ENCODE measurements at regions not wholly inside any gene's neighbourhood (a gene's known extent, or its start where the extent isn't known, plus 50 kb on each side); places are given as distances from the start of the nearest gene placed in this dataset.

- Histone ChIP-seq H3K27me3 (ENCODE audit: control insufficient read depth, insufficient read depth, low read length) (no peaks in the 10 kb centered on the region), H3K4me3 (ENCODE audit: low read depth, low read length) (no peak overlapping the region), H3K36me3 (ENCODE audit: control insufficient read depth, insufficient read depth, low read length) (no peaks in the 10 kb centered on the region)
- DNase-seq (ENCODE audit: low read depth) (peak; percentile 11), FAIRE-seq (peak; percentile 88)
- TF ChIP-seq, protein P1, sequence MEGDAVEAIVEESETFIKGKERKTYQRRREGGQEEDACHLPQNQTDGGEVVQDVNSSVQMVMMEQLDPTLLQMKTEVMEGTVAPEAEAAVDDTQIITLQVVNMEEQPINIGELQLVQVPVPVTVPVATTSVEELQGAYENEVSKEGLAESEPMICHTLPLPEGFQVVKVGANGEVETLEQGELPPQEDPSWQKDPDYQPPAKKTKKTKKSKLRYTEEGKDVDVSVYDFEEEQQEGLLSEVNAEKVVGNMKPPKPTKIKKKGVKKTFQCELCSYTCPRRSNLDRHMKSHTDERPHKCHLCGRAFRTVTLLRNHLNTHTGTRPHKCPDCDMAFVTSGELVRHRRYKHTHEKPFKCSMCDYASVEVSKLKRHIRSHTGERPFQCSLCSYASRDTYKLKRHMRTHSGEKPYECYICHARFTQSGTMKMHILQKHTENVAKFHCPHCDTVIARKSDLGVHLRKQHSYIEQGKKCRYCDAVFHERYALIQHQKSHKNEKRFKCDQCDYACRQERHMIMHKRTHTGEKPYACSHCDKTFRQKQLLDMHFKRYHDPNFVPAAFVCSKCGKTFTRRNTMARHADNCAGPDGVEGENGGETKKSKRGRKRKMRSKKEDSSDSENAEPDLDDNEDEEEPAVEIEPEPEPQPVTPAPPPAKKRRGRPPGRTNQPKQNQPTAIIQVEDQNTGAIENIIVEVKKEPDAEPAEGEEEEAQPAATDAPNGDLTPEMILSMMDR (IDR thresholded peaks at IDR 0.05; ENCODE audit: insufficient read depth, low read length, severe bottlenecking), result no peak
Observed at GRCh38 chr20:25135031-25135430, 53.1 kb upstream of the VSX1 start.

- no peak for FAIRE-seq
- no peaks in the 10 kb centered on the region for H3K36me3 ChIP-seq (ENCODE audit: control insufficient read depth, insufficient read depth, low read length)
Observed at GRCh38 chr20:25136056-25136455, 54.1 kb upstream of the VSX1 start.

DNA sequence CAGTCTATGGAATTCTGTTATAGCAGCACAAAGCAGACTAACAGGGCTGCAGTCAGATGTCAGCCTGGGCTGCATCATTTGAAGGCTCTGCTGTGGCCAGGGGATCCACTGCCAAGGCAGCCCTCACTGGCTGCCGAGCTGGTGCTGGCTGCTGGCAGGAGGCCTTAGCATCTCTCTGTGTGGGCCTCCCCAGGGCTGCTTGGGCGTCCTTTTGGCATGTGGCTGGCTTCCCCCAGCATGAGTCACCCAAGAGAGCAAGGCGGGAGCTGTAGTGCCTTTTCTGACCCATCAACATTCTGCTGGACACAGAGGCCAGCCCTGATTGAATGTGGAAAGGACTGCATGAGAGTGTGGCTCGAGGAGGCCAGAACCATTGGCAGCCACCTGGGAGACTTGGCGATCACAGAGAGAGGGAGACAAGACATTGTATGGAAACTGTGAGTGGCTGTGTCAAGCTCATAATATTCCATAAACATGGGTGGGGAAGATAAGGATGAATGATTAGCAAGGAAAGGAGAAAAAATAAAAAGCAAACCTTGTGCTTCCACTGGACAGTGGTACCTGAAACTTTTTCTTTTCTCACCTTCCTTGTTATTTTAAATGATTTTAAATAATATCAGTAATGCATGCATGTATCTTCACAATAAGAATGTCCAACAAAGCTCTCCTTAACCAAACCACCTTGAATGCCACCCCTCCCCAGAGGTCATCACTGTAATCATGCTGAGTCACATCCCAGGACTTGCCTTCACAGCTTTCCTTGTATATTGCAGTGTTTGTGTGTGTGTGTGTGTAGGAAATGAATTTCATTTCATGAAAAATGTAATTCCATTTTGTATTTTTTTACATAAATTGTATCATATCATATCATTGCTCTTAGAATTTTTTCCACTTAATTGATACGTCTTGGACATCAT is 55.0 kb upstream of the VSX1 start:
- peak; percentile 63 for DNase-seq (ENCODE audit: low read depth)
- peaks cover 1% of the 10 kb centered on the region for H3K27me3 ChIP-seq (ENCODE audit: control insufficient read depth, insufficient read depth, low read length)
- TF ChIP-seq, protein P1 (IDR thresholded peaks at IDR 0.05; ENCODE audit: insufficient read depth, low read length, severe bottlenecking), result no peak
- no peak for FAIRE-seq
- no peak overlapping the region for H3K4me3 ChIP-seq (ENCODE audit: low read depth, low read length)
- H3K36me3 ChIP-seq (ENCODE audit: control insufficient read depth, insufficient read depth, low read length), result no peaks in the 10 kb centered on the region

More at GRCh38 chr20:25136056-25136455, 54.1 kb upstream of the VSX1 start:
- TF ChIP-seq, protein P1 (IDR thresholded peaks at IDR 0.05; ENCODE audit: insufficient read depth, low read length, severe bottlenecking), result no peak
- DNase-seq (ENCODE audit: low read depth), result no peak
- no peak overlapping the region for H3K4me3 ChIP-seq (ENCODE audit: low read depth, low read length)
- H3K27me3 ChIP-seq (ENCODE audit: control insufficient read depth, insufficient read depth, low read length), result peaks cover 1% of the 10 kb centered on the region

DNA sequence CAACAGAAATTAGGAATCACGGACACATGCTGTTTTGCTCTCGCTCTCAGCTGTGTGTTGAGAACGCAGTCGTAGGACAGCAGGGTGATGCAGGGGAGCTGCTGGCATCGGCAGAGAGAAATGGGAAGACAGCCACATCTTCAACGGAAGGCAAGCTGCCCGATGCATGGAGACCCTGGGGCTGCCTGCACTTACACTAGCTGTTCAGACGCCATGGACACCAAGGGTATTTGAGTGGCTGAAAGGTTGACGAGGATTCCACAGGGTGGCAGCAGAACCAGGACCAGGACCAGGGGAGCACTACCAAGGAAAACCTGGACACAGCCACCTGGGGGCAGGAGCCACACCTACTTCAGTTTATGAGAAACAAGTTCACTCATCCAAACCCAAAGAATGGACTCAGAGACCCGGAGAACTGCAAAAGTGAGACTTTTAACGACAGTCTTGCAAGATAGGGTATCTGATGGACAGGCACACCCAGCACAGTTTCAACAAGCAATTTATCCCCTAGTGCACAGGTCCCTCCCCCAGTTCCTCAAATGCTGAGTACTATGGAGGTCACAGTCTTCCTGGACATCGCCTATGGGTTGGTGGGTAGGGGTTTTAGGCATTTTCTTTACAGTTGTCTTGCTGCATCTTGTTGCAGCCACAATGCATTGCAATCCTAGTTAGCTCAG is 56.3 kb upstream of the ENTPD6 start:
- H3K36me3 ChIP-seq (ENCODE audit: control insufficient read depth, insufficient read depth, low read length), result no peaks in the 10 kb centered on the region
- H3K4me3 ChIP-seq (ENCODE audit: low read depth, low read length), result no peak overlapping the region
- peaks cover 1% of the 10 kb centered on the region for H3K27me3 ChIP-seq (ENCODE audit: control insufficient read depth, insufficient read depth, low read length)
- no peak for DNase-seq (ENCODE audit: low read depth)
- TF ChIP-seq, protein P1 (IDR thresholded peaks at IDR 0.05; ENCODE audit: insufficient read depth, low read length, severe bottlenecking), result peak; percentile 24
- no peak for FAIRE-seq

- H3K4me3 ChIP-seq (ENCODE audit: low read depth, low read length), result no peak overlapping the region
- H3K27me3 ChIP-seq (ENCODE audit: control insufficient read depth, insufficient read depth, low read length), result peaks cover 4% of the 10 kb centered on the region
- DNase-seq (ENCODE audit: low read depth) (no peak), FAIRE-seq (no peak)
- H3K36me3 ChIP-seq (ENCODE audit: control insufficient read depth, insufficient read depth, low read length), result no peaks in the 10 kb centered on the region
- TF ChIP-seq, protein P1 (IDR thresholded peaks at IDR 0.05; ENCODE audit: insufficient read depth, low read length, severe bottlenecking), result no peak
Observed at GRCh38 chr20:25140968-25141367, 54.5 kb upstream of the ENTPD6 start.

Measured in bronchial epithelial cell (primary cell).